Duodenal mucosa (tissue), 2 donors: ENCODE measurements at regions not wholly inside any gene's neighbourhood (a gene's known extent, or its start where the extent isn't known, plus 50 kb on each side); places are given as distances from the start of the nearest gene placed in this dataset.

ENCODE experiments used
- H3K27ac ChIP-seq: one replicate; pipeline ENCODE4 v1.7.0; 2013; ENCODE audit warnings: low read depth, low read length
- H3K27me3 ChIP-seq, 2 donors: one replicate each; pipeline ENCODE4 v1.7.0; 2013; ENCODE audit warnings: low read length in 2 of 2, control low read depth in 1 of 2; ENCODE audit not compliant: insufficient read depth in 2 of 2, control insufficient read depth in 1 of 2
- H3K36me3 ChIP-seq, 2 donors: one replicate each; pipeline ENCODE4 v1.7.0; 2013; ENCODE audit warnings: low read length in 2 of 2, control low read depth in 1 of 2; ENCODE audit not compliant: insufficient read depth in 2 of 2, control insufficient read depth in 1 of 2
- H3K4me1 ChIP-seq, 2 donors: one replicate each; pipeline ENCODE4 v1.7.0; 2013; ENCODE audit warnings: low read length in 2 of 2, control low read depth in 1 of 2; ENCODE audit not compliant: insufficient read depth in 2 of 2, control insufficient read depth in 1 of 2
- H3K4me3 ChIP-seq, 2 donors: one replicate each; pipeline ENCODE4 v1.7.0; 2013; ENCODE audit warnings: low read length in 2 of 2, low read depth in 1 of 2
- H3K9ac ChIP-seq, 2 donors: one replicate each; pipeline ENCODE4 v1.7.0; 2013; ENCODE audit warnings: low read length in 2 of 2, low read depth in 1 of 2
- H3K9me3 ChIP-seq, 2 donors: one replicate each; pipeline ENCODE4 v1.7.0; 2013; ENCODE audit warnings: low read length in 2 of 2, control low read depth in 1 of 2; ENCODE audit not compliant: control insufficient read depth in 1 of 2

DNA sequence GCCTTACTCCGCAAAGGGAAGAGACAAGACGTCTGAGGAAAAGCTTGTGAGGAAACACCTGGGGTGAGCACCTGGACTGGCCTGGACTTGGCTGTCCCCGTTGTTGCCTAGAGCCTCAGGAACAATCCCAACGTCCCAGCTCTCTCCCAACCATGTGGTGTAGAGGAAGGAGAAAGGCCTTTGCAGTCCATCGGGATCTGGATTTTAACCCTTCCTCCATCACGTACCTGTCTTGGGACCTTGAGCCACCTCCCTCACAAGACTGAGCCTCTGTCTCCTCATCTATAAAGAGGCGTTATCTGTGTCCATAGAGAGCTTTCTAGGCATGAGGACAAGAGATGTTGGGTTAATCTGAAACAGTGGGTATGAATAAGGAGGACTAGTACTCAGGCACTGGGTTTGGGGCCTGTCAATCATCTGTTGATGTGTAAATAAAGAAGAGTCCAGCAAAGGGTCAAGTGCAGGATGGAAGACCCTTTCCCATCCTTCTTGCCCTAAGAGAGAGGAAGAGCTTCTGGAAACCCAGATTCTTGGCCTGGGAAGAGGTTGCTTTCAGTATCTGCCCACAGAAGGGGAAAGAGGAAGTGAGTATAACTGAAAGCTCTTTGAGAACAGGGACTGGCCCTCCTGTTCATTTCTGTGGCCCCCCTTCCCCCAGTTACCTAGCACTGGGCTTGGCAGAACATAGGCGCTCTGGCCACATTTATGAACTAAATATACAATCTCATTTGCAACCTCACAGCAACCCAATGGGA is 137.1 kb downstream of the PJA1 start:
- no peaks in the 10 kb centered on the region for H3K9me3 ChIP-seq
- no peaks in the 10 kb centered on the region for H3K36me3 ChIP-seq
- H3K27me3 ChIP-seq, result no peaks in the 10 kb centered on the region
- no peak overlapping the region for H3K4me3 ChIP-seq
- H3K4me1 ChIP-seq, result peaks cover 6 to 9% of the 10 kb centered on the region in 2 donors
- H3K9ac ChIP-seq, result no peak overlapping the region
- H3K27ac ChIP-seq, result no peak overlapping the region

DNA sequence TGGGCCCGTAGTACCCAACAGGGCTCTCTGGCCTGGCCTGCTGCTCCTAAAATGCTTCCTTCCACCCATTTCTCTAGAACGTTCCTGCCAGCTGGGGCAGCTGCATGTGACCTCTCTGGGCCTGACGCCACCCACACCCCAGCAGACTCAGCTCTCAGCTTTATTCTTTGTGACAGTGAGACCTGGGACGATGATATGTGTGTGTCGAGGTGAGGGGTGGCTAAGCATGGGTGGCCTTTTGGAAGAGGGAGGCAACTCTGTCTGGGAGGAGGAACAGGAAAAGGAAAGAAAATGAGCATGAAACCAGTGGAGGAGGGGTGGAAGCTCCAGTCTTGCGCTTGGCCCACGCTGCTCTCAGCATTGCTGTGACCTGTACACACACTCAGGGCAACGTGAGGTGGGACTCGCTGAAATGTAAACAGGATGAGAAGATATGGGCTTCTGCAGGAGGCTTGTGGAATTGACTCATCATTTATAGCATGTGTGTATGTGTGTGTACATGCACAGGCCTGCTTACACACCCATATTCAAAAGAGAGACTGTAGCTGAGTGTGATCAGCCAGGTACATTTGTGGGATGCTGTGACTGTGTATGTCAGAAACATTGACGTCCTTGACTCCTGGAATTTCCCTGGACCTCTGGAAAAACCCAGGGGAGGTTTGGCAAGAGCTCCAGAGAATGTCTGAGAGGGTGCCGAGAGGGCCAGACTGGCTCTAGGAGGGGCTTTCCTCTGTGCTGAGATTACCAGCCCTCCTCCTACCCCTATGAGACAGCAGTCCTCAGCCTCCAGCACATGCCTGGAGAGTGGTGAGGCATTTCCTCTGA is 137.9 kb downstream of the PJA1 start:
- Histone ChIP-seq H3K9ac (no peak overlapping the region), H3K27me3 (no peaks in the 10 kb centered on the region), H3K9me3 (no peaks in the 10 kb centered on the region), H3K4me1 (peaks cover 6 to 9% of the 10 kb centered on the region in 2 donors), H3K27ac (no peak overlapping the region), H3K36me3 (no peaks in the 10 kb centered on the region), H3K4me3 (no peak overlapping the region)

DNA sequence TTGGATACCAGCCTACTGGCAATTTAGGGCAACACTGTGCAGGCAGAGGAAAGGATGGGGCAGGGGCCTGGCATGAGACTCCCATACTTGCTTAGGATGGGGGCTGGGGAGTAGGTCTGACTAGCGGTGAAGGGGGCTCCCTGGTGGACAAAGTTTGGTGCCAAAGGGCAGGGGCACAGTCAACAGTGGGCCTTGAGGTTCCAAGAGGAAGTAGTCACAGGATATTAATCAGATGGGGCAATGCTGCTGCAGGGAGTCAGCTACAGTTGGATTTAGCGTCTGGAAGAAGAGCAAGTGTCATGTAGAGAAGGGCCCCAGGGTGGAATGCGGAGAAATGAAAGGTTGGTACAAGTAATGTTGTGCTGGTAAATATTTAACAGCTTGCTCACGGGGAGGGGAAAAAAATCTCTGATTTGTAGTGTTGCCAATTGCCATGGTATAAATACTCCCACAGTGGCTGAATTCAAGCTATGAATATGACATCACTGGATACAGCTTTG is 139.4 kb downstream of the PJA1 start:
- Histone ChIP-seq H3K36me3 (no peaks in the 10 kb centered on the region), H3K4me1 (peaks cover 6 to 9% of the 10 kb centered on the region in 2 donors), H3K9me3 (no peaks in the 10 kb centered on the region), H3K27me3 (no peaks in the 10 kb centered on the region), H3K4me3 (no peak overlapping the region), H3K27ac (no peak overlapping the region), H3K9ac (no peak overlapping the region)

DNA sequence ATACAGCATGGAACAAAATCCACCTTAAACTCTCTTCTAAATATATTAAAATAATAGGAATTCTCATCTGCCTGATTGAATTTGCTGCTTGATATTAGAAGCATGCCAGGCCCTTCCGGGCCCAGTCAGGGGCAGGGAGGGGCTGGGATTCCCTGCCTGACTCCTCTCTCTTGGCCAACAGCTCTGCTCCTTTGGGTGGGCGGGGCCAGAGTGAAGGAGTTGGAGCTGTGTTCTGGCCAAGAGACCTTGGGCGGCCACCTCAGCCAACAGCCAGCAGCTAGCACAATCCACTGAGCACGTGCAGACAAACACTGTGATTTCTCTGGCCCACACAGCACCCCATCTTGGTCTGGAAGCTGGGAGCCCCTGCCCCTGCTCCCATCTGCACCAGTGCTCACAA is 140.3 kb downstream of the PJA1 start:
- Histone ChIP-seq H3K27me3 (no peaks in the 10 kb centered on the region), H3K27ac (no peak overlapping the region), H3K9ac (no peak overlapping the region), H3K36me3 (no peaks in the 10 kb centered on the region), H3K9me3 (no peaks in the 10 kb centered on the region), H3K4me1 (peaks cover 6 to 9% of the 10 kb centered on the region in 2 donors), H3K4me3 (no peak overlapping the region)

DNA sequence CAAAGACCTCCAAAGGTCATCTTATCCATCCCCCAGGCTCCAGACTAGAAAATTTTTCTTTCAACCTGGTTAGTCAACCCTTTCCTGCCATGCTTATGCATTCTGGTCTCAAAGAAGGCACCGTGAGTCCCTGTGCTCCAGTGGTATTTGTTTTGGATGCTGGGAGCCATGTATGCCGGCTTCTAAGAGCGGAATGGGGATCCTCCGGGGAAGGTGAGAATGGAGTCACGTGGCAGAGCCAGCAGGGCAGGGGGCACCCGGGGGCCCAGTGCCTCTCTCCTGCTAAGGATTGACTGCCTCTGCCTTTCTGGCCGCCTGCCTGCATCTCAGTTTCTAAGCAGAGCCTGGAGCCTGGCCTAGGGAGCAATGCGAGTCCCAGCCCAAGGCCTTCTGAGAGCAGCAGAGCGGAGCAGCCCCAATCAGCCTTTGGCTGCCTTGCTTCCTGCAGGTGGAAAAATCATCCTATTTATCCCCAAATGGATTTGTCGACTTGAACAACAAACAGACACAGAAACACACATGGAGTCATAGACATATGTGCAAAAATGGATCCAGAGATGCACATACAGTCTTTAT is 141.0 kb downstream of the PJA1 start:
- peaks cover 6 to 9% of the 10 kb centered on the region in 2 donors for H3K4me1 ChIP-seq
- no peaks in the 10 kb centered on the region for H3K9me3 ChIP-seq
- no peak overlapping the region for H3K9ac ChIP-seq
- no peaks in the 10 kb centered on the region for H3K27me3 ChIP-seq
- H3K36me3 ChIP-seq, result no peaks in the 10 kb centered on the region
- H3K4me3 ChIP-seq, result no peak overlapping the region
- no peak overlapping the region for H3K27ac ChIP-seq

DNA sequence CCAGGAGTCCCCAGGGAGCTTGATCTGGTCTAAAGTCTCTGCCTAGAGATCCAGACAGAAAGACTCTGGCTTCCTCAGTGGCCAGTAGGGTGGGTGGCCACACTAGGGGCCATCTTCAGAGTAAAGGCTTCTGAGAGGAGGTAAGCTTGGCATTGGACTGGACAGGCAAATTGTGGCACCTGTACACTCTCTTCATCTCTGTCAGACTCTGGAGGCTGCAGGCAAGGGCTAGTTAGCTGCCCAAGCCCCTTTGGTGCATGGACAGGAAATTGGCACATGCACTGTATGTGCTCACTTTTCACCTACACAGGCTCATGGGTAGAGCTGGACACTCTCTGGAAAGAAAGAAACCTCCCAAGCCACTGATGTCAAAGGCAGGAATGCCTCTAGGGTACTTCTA is 142.8 kb downstream of the PJA1 start:
- no peaks in the 10 kb centered on the region for H3K9me3 ChIP-seq
- H3K9ac ChIP-seq, result no peak overlapping the region
- H3K27ac ChIP-seq, result no peak overlapping the region
- H3K4me1 ChIP-seq, result peaks cover 4 to 7% of the 10 kb centered on the region in 2 donors
- no peak overlapping the region for H3K4me3 ChIP-seq
- no peaks in the 10 kb centered on the region for H3K27me3 ChIP-seq
- H3K36me3 ChIP-seq, result no peaks in the 10 kb centered on the region

DNA sequence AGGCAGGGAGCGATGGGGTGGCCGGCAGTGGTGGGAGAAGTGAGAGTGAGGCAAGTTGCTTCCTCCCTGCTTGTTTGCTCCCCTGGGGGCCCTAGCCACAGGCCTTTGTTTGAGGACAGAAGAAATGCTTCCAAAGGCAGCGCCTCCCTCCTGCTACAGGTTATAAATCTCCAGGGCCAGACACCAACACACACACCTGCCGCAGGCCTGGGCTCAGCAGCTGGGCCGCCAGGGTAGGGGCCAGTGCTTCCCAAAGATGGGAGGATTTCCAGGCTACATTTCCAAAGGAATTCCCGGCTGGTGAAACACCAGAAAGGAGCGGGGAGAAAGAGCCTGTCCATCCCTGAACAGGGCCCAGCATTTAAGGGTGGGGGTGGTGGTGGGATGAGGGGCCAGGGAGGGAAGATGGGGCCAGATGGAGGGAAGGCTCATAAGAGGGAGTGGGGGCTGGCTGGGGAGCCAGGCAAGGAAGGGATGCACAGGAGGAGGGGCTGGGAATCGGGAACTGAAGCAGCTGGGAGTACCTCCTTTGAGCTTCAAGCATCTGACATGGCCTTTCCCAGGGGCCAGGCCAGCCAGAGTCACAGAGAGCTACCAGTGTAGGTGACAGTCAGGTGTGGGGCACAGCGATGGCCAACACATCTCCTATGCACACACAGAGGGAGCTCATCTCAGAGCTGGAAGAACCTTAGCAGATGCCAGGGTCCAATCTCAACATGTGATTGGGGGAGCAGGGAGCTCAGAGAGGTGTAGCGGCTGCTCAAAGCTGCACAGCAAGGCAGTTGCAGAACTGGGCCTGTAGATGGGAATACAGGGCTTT is 143.9 kb downstream of the PJA1 start:
- Histone ChIP-seq H3K9me3 (no peaks in the 10 kb centered on the region), H3K4me1 (no peaks in the 10 kb centered on the region), H3K4me3 (no peak overlapping the region), H3K36me3 (no peaks in the 10 kb centered on the region), H3K9ac (no peak overlapping the region), H3K27me3 (no peaks in the 10 kb centered on the region), H3K27ac (no peak overlapping the region)

DNA sequence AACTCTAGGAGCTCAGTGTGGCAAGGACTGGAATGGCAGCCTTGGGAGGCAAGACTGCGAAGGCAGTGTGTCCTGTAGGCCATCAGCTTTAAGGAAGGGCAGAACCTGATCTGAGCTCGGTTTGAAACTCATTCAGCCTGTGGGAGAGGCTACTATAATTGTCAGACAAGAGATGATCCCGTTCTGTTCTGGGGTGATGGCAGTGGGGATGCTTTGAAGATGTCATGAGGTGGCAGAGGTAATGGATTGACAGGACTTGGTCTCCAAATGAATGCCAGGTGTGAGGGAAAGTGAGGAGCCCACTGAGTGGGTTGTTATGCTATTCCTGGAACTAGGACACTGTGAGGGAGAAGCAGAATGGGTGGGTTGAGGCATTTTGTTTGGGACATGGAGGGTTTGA is 144.9 kb downstream of the PJA1 start:
- no peaks in the 10 kb centered on the region for H3K36me3 ChIP-seq

GRCh38 chrX:69019073-69019890 is 146.0 kb downstream of the PJA1 start:
- no peaks in the 10 kb centered on the region for H3K27me3 ChIP-seq
- H3K9me3 ChIP-seq, result no peaks in the 10 kb centered on the region
- no peak overlapping the region for H3K4me3 ChIP-seq
- no peaks in the 10 kb centered on the region for H3K36me3 ChIP-seq
- H3K4me1 ChIP-seq, result no peaks in the 10 kb centered on the region
- H3K9ac ChIP-seq, result no peak overlapping the region
- H3K27ac ChIP-seq, result no peak overlapping the region

More for the DNA sequence above, 144.9 kb downstream of the PJA1 start:
- H3K27ac ChIP-seq, result no peak overlapping the region
- H3K4me1 ChIP-seq, result no peaks in the 10 kb centered on the region
- H3K27me3 ChIP-seq, result no peaks in the 10 kb centered on the region
- no peak overlapping the region for H3K4me3 ChIP-seq
- no peaks in the 10 kb centered on the region for H3K9me3 ChIP-seq
- no peak overlapping the region for H3K9ac ChIP-seq
